A549 (cell line): ENCODE measurements at regions not wholly inside any gene's neighbourhood (a gene's known extent, or its start where the extent isn't known, plus 50 kb on each side); places are given as distances from the start of the nearest gene placed in this dataset.

ENCODE experiments used
- ATAC-seq, 2 experiments: fragments of 200-7000 bp in 1 of 2; fragments of >200 bp in 1 of 2; cut with Nextera tagmentation in 1 of 2; cut with Tn5 transposase in 1 of 2; 3 replicates each; pipeline versions ENCODE4 v1.8.0 to v1.9.1; 2018 to 2020; ENCODE audit warnings: mild to moderate bottlenecking in 1 of 2, moderate library complexity in 1 of 2
- CTCF ChIA-PET: fragments of 300-600 bp; sonication (Branson Sonifier 250); formaldehyde crosslinking; extraction: SDS; loops from one replicate; lab custom pipeline; 2021; ENCODE audit warnings: antibody characterized with exemption, inconsistent platforms; lab: Yijun Ruan, JAX
- POLR2A ChIA-PET: fragments of 350-600 bp; formaldehyde crosslinking; extraction: SDS; loops from one replicate; lab custom pipeline; 2021; ENCODE audit warnings: antibody characterized with exemption, inconsistent platforms; lab: Yijun Ruan, JAX
- DNase-seq, 2 experiments: peaks; one replicate each; pipeline versions ENCODE4 v3.0.0 to v3.0.0-alpha.2; 2011 to 2016; ENCODE audit warnings: low read depth in 1 of 2, low spot score in 1 of 2
- FAIRE-seq: peaks from 2 replicates; lab custom pipeline; 2011; peaks lifted over from hg19 to GRCh38; lab: Jason Lieb, UNC
- H3K27ac ChIP-seq, 2 experiments: fragments of >200 bp; sonication (Bioruptor Twin); formaldehyde crosslinking; 3 replicates each; pipeline ENCODE4 v1.5.1; 2016 to 2017
- H3K4me1 ChIP-seq: fragments of >200 bp; sonication (Bioruptor Twin); formaldehyde crosslinking; 3 replicates; pipeline ENCODE4 v1.6.1; 2016
- H3K4me2 ChIP-seq: fragments of >200 bp; sonication (Bioruptor Twin); formaldehyde crosslinking; 3 replicates; pipeline ENCODE4 v1.6.1; 2016
- H3K4me3 ChIP-seq: fragments of >200 bp; sonication (Bioruptor Twin); formaldehyde crosslinking; 3 replicates; pipeline ENCODE4 v1.5.1; 2016
- H3K9me3 ChIP-seq: fragments of >200 bp; sonication (Bioruptor Twin); formaldehyde crosslinking; 3 replicates; pipeline ENCODE4 v1.6.1; 2016
- BHLHE40 ChIP-seq: IDR thresholded peaks from 2 replicates; pipeline ENCODE4 v1.6.1; 2012; ENCODE audit warnings: low read depth, low read length, inconsistent platforms
- CEBPB ChIP-seq, 2 experiments: fragments of >200 bp in 1 of 2; sonication (Bioruptor Twin) in 1 of 2; formaldehyde crosslinking in 1 of 2; IDR thresholded peaks; 2 replicates each; pipeline ENCODE4 v1.6.1; 2012 to 2016
- CHD4 ChIP-seq: fragments of 200-600 bp; sonication (generic); IDR thresholded peaks from 2 replicates; pipeline ENCODE4 v1.6.1; 2016; ENCODE audit warnings: antibody characterized with exemption, mild to moderate bottlenecking, borderline replicate concordance
- E2F6 ChIP-seq: IDR thresholded peaks from 2 replicates; pipeline ENCODE4 v1.6.1; 2012; ENCODE audit warnings: low read depth, borderline replicate concordance
- EHMT2 ChIP-seq: fragments of 200-600 bp; sonication (generic); IDR thresholded peaks from 2 replicates; pipeline ENCODE4 v1.6.1; 2016; ENCODE audit warnings: antibody characterized with exemption, low read depth, mild to moderate bottlenecking, moderate library complexity
- EP300 ChIP-seq, 2 experiments: fragments of >200 bp; sonication (Bioruptor Twin); formaldehyde crosslinking; IDR thresholded peaks; 2 replicates in 1 of 2; 3 replicates in 1 of 2; pipeline ENCODE4 v1.6.1; 2016 to 2017
- HES2 ChIP-seq: fragments of >200 bp; sonication (Bioruptor Twin); formaldehyde crosslinking; IDR thresholded peaks from 2 replicates; pipeline ENCODE4 v1.6.1; 2016
- HEYL ChIP-seq: fragments of 250-450 bp; sonication (Bioruptor Pico); IDR thresholded peaks from 2 replicates; pipeline ENCODE4 v1.8.0; 2021; ENCODE audit warnings: mild to moderate bottlenecking, moderate library complexity
- HMGXB4 ChIP-seq: fragments of 250-450 bp; sonication (Bioruptor Pico); IDR thresholded peaks from 2 replicates; pipeline ENCODE4 v1.5.0; 2021; ENCODE audit warnings: mild to moderate bottlenecking, moderate library complexity, borderline replicate concordance
- KDM1A ChIP-seq: fragments of 200-600 bp; sonication (generic); IDR thresholded peaks from 2 replicates; pipeline ENCODE4 v1.6.1; 2016; ENCODE audit warnings: low read depth, mild to moderate bottlenecking
- MAZ ChIP-seq: fragments of 150-350 bp; IDR thresholded peaks from 2 replicates; pipeline ENCODE4 v1.6.1; 2014; ENCODE audit warnings: antibody characterized with exemption, low read depth, low read length, borderline replicate concordance
- NFE2L2 ChIP-seq: fragments of 150-350 bp; conservative IDR thresholded peaks from 2 replicates; pipeline ENCODE4 v1.6.1; 2014; ENCODE audit warnings: low read length
- RAD21 ChIP-seq, 2 experiments: fragments of >200 bp in 1 of 2; sonication (Bioruptor Twin) in 1 of 2; formaldehyde crosslinking in 1 of 2; IDR thresholded peaks in 1 of 2; conservative IDR thresholded peaks in 1 of 2; 2 replicates in 1 of 2; 3 replicates in 1 of 2; pipeline ENCODE4 v1.6.1; 2012 to 2018; ENCODE audit warnings: inconsistent platforms in 1 of 2
- RFX5 ChIP-seq: fragments of 450-650 bp; IDR thresholded peaks from 2 replicates; pipeline ENCODE4 v1.7.1; 2014; ENCODE audit warnings: antibody characterized with exemption, mild to moderate bottlenecking, moderate library complexity
- USF2 ChIP-seq: fragments of 450-650 bp; IDR thresholded peaks from 2 replicates; pipeline ENCODE4 v1.6.1; 2014; ENCODE audit warnings: antibody characterized with exemption
- WGBS: methylation state at CpG from one replicate; pipeline ENCODE4 v1.1.6; 2017; ENCODE audit errors: missing lambda C conversion rate; 5-methylcytosine and 5-hydroxymethylcytosine counted together
- TF ChIP-seq, protein P1 (sequence below): fragments of >200 bp; sonication (Bioruptor Twin); formaldehyde crosslinking; IDR thresholded peaks from 3 replicates; pipeline ENCODE4 v1.5.1; 2016
- TF ChIP-seq, protein P2 (sequence below): fragments of 200-600 bp; sonication (generic); IDR thresholded peaks from 2 replicates; pipeline ENCODE4 v1.6.1; 2016; ENCODE audit warnings: antibody characterized with exemption, mild to moderate bottlenecking, moderate library complexity

DNA sequence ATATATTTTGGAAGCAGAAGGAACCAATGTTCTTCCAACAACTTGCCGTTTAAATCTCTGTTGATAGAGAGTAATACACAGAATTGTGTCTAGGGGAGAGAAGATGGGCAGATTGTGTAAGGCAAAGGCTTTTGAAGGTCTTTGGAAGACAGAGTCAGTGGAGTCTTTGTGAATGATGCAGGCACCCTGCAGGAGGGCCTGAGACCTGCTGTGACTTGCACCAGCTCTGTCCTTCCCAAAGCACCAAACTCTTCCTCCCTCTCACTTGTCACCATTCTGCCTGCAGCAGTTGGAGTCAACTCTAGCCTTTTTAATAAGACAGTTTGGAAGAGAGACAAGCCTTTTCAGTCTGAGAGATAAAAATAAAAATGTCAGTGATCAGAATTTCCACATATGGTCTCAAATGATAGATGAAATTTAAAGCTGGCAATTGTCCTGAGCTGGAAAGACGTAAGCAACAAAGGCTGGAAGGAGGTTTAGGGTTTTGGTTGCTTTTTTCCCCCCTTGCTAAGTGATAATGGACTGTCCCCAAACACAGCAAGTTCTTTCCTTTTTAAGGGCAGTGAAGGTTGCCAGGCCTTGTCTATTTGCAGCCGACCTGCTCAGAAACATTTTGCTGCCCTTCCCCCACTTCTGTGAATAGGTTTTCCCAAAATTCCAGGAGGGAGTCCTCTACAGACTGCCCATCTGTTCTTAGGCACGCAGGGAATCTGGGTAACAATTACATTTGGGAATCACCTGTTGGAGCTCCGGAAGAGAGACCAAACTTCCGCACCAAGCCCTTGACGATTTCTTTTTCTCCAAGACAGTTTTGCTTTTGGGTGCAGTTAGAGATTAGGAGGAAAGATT is 103.0 kb upstream of the NTF3 start:
- no peak overlapping the region for H3K27ac ChIP-seq
- DNase-seq, result no peak
- TF ChIP-seq CHD4 (no peak), KDM1A (no peak), RFX5 (no peak), HES2 (no peak), CEBPB (IDR thresholded peaks at IDR 0.05) (no peak), EP300 (IDR thresholded peaks at IDR 0.05) (no peak), HMGXB4 (CRISPR knock-in tag) (no peak), USF2 (no peak), NFE2L2 (no peak), BHLHE40 (no peak), E2F6 (no peak), EHMT2 (no peak), HEYL (CRISPR knock-in tag) (no peak), MAZ (no peak), RAD21 (conservative IDR thresholded peaks at IDR 0.05 in 1 of 2, IDR thresholded peaks at IDR 0.05 in 1 of 2) (no peak)
- TF ChIP-seq, protein P1, sequence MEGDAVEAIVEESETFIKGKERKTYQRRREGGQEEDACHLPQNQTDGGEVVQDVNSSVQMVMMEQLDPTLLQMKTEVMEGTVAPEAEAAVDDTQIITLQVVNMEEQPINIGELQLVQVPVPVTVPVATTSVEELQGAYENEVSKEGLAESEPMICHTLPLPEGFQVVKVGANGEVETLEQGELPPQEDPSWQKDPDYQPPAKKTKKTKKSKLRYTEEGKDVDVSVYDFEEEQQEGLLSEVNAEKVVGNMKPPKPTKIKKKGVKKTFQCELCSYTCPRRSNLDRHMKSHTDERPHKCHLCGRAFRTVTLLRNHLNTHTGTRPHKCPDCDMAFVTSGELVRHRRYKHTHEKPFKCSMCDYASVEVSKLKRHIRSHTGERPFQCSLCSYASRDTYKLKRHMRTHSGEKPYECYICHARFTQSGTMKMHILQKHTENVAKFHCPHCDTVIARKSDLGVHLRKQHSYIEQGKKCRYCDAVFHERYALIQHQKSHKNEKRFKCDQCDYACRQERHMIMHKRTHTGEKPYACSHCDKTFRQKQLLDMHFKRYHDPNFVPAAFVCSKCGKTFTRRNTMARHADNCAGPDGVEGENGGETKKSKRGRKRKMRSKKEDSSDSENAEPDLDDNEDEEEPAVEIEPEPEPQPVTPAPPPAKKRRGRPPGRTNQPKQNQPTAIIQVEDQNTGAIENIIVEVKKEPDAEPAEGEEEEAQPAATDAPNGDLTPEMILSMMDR, result no peak
- TF ChIP-seq, protein P2, sequence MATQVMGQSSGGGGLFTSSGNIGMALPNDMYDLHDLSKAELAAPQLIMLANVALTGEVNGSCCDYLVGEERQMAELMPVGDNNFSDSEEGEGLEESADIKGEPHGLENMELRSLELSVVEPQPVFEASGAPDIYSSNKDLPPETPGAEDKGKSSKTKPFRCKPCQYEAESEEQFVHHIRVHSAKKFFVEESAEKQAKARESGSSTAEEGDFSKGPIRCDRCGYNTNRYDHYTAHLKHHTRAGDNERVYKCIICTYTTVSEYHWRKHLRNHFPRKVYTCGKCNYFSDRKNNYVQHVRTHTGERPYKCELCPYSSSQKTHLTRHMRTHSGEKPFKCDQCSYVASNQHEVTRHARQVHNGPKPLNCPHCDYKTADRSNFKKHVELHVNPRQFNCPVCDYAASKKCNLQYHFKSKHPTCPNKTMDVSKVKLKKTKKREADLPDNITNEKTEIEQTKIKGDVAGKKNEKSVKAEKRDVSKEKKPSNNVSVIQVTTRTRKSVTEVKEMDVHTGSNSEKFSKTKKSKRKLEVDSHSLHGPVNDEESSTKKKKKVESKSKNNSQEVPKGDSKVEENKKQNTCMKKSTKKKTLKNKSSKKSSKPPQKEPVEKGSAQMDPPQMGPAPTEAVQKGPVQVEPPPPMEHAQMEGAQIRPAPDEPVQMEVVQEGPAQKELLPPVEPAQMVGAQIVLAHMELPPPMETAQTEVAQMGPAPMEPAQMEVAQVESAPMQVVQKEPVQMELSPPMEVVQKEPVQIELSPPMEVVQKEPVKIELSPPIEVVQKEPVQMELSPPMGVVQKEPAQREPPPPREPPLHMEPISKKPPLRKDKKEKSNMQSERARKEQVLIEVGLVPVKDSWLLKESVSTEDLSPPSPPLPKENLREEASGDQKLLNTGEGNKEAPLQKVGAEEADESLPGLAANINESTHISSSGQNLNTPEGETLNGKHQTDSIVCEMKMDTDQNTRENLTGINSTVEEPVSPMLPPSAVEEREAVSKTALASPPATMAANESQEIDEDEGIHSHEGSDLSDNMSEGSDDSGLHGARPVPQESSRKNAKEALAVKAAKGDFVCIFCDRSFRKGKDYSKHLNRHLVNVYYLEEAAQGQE, result no peak
- TF ChIP-seq, all 56 proteins: peak for 0
- POLR2A ChIA-PET, result no interaction called here
- H3K9me3 ChIP-seq, result no peaks in the 10 kb centered on the region
- H3K4me3 ChIP-seq, result no peak overlapping the region
- no peak for FAIRE-seq
- CTCF ChIA-PET, result no interaction called here
- H3K4me1 ChIP-seq, result no peaks in the 10 kb centered on the region
- no peak overlapping the region for H3K4me2 ChIP-seq
- no peak for ATAC-seq
- WGBS, result 19% methylated on average over 7 of the region's 7 CpGs
